ENCODE measurements at regions not wholly inside any gene's neighbourhood (a gene's known extent, or its start where the extent isn't known, plus 50 kb on each side); places are given as distances from the start of the nearest gene placed in this dataset.

DNA sequence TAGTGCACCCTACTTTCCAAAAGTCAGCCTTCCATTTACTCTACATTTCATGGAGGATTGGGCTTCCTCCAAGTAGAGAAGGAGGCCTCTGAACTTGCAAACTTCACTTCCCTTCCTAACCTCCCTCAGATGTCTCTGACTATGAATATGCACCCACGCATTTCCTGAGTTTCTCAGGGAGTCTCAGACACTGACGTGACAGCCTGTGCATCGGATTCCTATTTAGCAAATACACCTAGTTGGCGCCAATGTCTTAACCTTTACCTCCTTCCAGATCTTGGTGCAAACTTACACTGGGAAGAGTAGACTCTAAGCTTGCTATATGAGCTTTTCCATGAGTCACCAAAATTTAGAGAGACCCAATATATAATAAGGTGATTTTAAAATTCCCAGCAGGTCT, 920.1 kb upstream of the AUTS2 start:
- no peak overlapping the region for H3K4me2 ChIP-seq (ENCODE audit: low read length)
- H3K27me3 ChIP-seq (ENCODE audit: control insufficient read depth, low read length), result no peaks in the 10 kb centered on the region
- H3K4me3 ChIP-seq (ENCODE audit: low read length), result no peak overlapping the region
- no peaks in the 10 kb centered on the region for H3K9me2 ChIP-seq (replicated peaks; ENCODE audit: control insufficient read depth, low read length)
- no peaks in the 10 kb centered on the region for H3K4me1 ChIP-seq (ENCODE audit: control insufficient read depth, low read length)
- H3K36me3 ChIP-seq (ENCODE audit: control insufficient read depth, low read length), result no peaks in the 10 kb centered on the region
- H3F3A ChIP-seq (ENCODE audit: control insufficient read depth, insufficient read depth), result no peaks in the 10 kb centered on the region
- H3K79me2 ChIP-seq (ENCODE audit: control insufficient read depth, low read length), result no peaks in the 10 kb centered on the region
- no peaks in the 10 kb centered on the region for H4K20me1 ChIP-seq (ENCODE audit: control insufficient read depth, insufficient read depth, low read depth, low read length)
- peaks cover 3% of the 10 kb centered on the region; the same call in 1 of the 2 replicates for H3K9me3 ChIP-seq (ENCODE audit: control insufficient read depth, insufficient read depth, low read length)
- no peak overlapping the region for H3K27ac ChIP-seq (ENCODE audit: low read depth, low read length)
- TF ChIP-seq EZH2phosphoT487 (IDR thresholded peaks at IDR 0.05; ENCODE audit: borderline replicate concordance, low read length), result no peak
- TF ChIP-seq, protein P1, sequence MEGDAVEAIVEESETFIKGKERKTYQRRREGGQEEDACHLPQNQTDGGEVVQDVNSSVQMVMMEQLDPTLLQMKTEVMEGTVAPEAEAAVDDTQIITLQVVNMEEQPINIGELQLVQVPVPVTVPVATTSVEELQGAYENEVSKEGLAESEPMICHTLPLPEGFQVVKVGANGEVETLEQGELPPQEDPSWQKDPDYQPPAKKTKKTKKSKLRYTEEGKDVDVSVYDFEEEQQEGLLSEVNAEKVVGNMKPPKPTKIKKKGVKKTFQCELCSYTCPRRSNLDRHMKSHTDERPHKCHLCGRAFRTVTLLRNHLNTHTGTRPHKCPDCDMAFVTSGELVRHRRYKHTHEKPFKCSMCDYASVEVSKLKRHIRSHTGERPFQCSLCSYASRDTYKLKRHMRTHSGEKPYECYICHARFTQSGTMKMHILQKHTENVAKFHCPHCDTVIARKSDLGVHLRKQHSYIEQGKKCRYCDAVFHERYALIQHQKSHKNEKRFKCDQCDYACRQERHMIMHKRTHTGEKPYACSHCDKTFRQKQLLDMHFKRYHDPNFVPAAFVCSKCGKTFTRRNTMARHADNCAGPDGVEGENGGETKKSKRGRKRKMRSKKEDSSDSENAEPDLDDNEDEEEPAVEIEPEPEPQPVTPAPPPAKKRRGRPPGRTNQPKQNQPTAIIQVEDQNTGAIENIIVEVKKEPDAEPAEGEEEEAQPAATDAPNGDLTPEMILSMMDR (IDR thresholded peaks at IDR 0.05; ENCODE audit: low read depth, low read length, poor library complexity, severe bottlenecking), result no peak

DNA sequence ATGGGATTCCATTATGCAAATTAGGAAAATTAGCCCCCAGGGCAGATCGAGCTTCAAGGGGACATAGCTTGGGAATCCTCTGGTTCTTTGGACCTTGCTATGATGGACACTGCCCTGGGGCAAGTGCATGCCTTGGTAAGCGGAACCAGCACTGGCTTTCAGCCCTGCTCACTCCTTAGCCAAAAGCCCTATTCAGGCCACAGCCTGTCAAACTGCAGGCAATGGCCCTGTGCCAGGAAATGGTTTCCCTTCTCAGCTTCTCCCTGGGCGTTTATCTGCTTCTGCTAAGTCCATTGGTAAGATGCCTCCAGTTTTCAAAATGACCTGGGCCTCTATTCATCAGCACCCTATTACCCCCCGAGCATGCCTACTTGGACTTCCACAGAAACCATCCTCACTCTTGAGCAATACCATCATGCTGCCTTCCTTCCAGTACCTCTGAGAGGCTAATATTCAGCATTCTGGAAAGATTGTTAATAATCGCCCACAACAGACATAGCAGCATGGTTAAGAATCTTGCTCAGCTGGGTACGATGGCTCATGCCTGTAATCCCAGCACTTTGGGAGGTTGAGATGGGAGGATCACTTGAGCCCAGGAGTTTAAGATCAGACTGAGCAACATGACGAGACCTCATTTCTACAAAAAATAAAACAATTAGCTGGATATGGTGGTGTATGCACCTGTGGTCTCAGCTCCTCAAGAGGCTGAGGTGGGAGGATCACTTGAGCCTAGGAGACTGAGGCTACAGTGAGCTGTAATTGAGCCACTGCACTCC, 918.6 kb upstream of the AUTS2 start:
- H3K9me3 ChIP-seq (ENCODE audit: control insufficient read depth, insufficient read depth, low read length), result peaks cover 4% of the 10 kb centered on the region; the same call in 1 of the 2 replicates
- TF ChIP-seq, protein P1 (IDR thresholded peaks at IDR 0.05; ENCODE audit: low read depth, low read length, poor library complexity, severe bottlenecking), result no peak
- TF ChIP-seq EZH2phosphoT487 (IDR thresholded peaks at IDR 0.05; ENCODE audit: borderline replicate concordance, low read length), result no peak
- no peaks in the 10 kb centered on the region for H3K27me3 ChIP-seq (ENCODE audit: control insufficient read depth, low read length)
- no peak overlapping the region for H3K4me2 ChIP-seq (ENCODE audit: low read length)
- no peaks in the 10 kb centered on the region for H3F3A ChIP-seq (ENCODE audit: control insufficient read depth, insufficient read depth)
- H3K4me3 ChIP-seq (ENCODE audit: low read length), result no peak overlapping the region
- no peaks in the 10 kb centered on the region for H3K79me2 ChIP-seq (ENCODE audit: control insufficient read depth, low read length)
- no peaks in the 10 kb centered on the region for H3K4me1 ChIP-seq (ENCODE audit: control insufficient read depth, low read length)
- H3K27ac ChIP-seq (ENCODE audit: low read depth, low read length), result no peak overlapping the region
- no peaks in the 10 kb centered on the region for H3K9me2 ChIP-seq (replicated peaks; ENCODE audit: control insufficient read depth, low read length)
- no peaks in the 10 kb centered on the region for H3K36me3 ChIP-seq (ENCODE audit: control insufficient read depth, low read length)
- H4K20me1 ChIP-seq (ENCODE audit: control insufficient read depth, insufficient read depth, low read depth, low read length), result no peaks in the 10 kb centered on the region

DNA sequence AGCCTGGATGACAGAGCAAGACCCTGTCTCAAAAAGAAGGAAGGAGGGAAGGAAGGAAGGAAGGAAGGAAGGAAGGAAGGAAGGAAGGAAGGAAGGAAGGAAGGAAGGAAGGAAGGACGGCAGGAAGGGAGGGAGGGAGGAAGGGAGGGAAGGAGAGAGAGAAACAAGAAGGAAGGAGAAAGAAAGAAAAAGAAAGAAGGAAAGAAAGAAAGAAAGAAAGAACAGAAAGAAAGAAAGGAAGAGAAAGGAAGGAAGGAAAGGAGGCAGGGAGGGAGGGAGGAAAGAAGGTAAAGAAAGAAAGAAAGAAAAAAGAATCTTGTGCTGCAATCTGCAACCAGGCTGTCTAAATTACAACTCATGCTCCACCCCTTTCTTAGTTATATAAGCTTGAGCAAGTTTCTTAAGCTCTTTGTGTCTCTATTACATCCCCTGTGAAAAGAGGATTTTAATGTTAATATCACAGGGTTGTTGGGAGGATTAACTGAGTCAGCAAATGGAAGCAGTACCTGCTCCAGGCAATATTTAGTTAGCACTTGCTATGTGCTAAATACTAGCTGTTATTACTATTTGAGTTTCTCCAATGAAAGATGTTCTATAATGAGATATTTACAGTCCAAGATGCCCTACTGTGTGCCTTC, 917.9 kb upstream of the AUTS2 start:
- Histone ChIP-seq H3K27ac (ENCODE audit: low read depth, low read length) (no peak overlapping the region), H3K4me1 (ENCODE audit: control insufficient read depth, low read length) (no peaks in the 10 kb centered on the region), H3K36me3 (ENCODE audit: control insufficient read depth, low read length) (no peaks in the 10 kb centered on the region), H3K79me2 (ENCODE audit: control insufficient read depth, low read length) (no peaks in the 10 kb centered on the region), H3K4me3 (ENCODE audit: low read length) (no peak overlapping the region), H3K9me3 (ENCODE audit: control insufficient read depth, insufficient read depth, low read length) (peaks cover 4% of the 10 kb centered on the region; the same call in 1 of the 2 replicates), H3K4me2 (ENCODE audit: low read length) (no peak overlapping the region), H4K20me1 (ENCODE audit: control insufficient read depth, insufficient read depth, low read depth, low read length) (no peaks in the 10 kb centered on the region), H3K27me3 (ENCODE audit: control insufficient read depth, low read length) (no peaks in the 10 kb centered on the region), H3K9me2 (replicated peaks; ENCODE audit: control insufficient read depth, low read length) (no peaks in the 10 kb centered on the region), H3F3A (ENCODE audit: control insufficient read depth, insufficient read depth) (no peaks in the 10 kb centered on the region)
- TF ChIP-seq, protein P1 (IDR thresholded peaks at IDR 0.05; ENCODE audit: low read depth, low read length, poor library complexity, severe bottlenecking), result no peak
- TF ChIP-seq EZH2phosphoT487 (IDR thresholded peaks at IDR 0.05; ENCODE audit: borderline replicate concordance, low read length), result no peak

All from DOHH2 (cell line).